Endodermal cell (in vitro differentiated cells): ENCODE measurements at regions not wholly inside any gene's neighbourhood (a gene's known extent, or its start where the extent isn't known, plus 50 kb on each side); places are given as distances from the start of the nearest gene placed in this dataset.
A peak's percentile ranks its signal among the peaks of the same experiment; 100 is the strongest.

Experiments
- DNase-seq: peaks from one replicate; pipeline ENCODE4 v3.0.0-alpha.2; 2017
- H3K27ac ChIP-seq: 2 replicates; pipeline ENCODE4 v1.5.1; 2013; ENCODE audit warnings: mild to moderate bottlenecking, low read depth, low read length, moderate library complexity
- H3K27me3 ChIP-seq: 2 replicates; pipeline ENCODE4 v1.6.1; 2013; ENCODE audit warnings: mild to moderate bottlenecking, low read length, moderate library complexity; ENCODE audit not compliant: insufficient read depth, control insufficient read depth, poor library complexity, severe bottlenecking
- H3K36me3 ChIP-seq: 2 replicates; pipeline ENCODE4 v1.7.0; 2013; ENCODE audit warnings: mild to moderate bottlenecking, low read length, moderate library complexity; ENCODE audit not compliant: control insufficient read depth, insufficient read depth
- H3K4me1 ChIP-seq: one replicate; pipeline ENCODE4 v1.7.0; 2013; ENCODE audit warnings: low read length; ENCODE audit not compliant: control insufficient read depth, insufficient read depth
- H3K4me3 ChIP-seq: 2 replicates; pipeline ENCODE4 v1.5.1; 2013; ENCODE audit warnings: mild to moderate bottlenecking, low read length, moderate library complexity
- H3K9ac ChIP-seq: 2 replicates; pipeline ENCODE4 v1.6.1; 2013; ENCODE audit warnings: mild to moderate bottlenecking, low read length, moderate library complexity; ENCODE audit not compliant: poor library complexity, severe bottlenecking; ENCODE audit errors: extremely low read depth
- H3K9me3 ChIP-seq: 2 replicates; pipeline ENCODE4 v1.6.1; 2013; ENCODE audit warnings: mild to moderate bottlenecking, low read length, moderate library complexity; ENCODE audit not compliant: control insufficient read depth
- H3K27ac Mint-ChIP-seq: 2 replicates; pipeline ENCODE4 v1.8.0; 2020; ENCODE audit warnings: mixed read lengths
- H3K27me3 Mint-ChIP-seq: 2 replicates; pipeline ENCODE4 v1.8.0; 2021; ENCODE audit warnings: mild to moderate bottlenecking, mixed read lengths; ENCODE audit not compliant: insufficient read depth
- H3K36me3 Mint-ChIP-seq: 2 replicates; pipeline ENCODE4 v1.8.0; 2020; ENCODE audit warnings: low read depth, mixed read lengths
- H3K4me1 Mint-ChIP-seq: 2 replicates; pipeline ENCODE4 v1.8.0; 2020; ENCODE audit warnings: mixed read lengths
- H3K4me3 Mint-ChIP-seq: 2 replicates; pipeline ENCODE4 v1.8.0; 2020; ENCODE audit warnings: mild to moderate bottlenecking, moderate library complexity, mixed read lengths
- H3K9me3 Mint-ChIP-seq: 2 replicates; pipeline ENCODE4 v1.8.0; 2020; ENCODE audit warnings: mild to moderate bottlenecking, mixed read lengths
- WGBS, 2 experiments: methylation state at CpG; one replicate each; pipeline versions ENCODE4 v1.1.5 to v1.1.7; 2013; ENCODE audit warnings: missing lambda C conversion rate in 2 of 2, mixed read lengths in 1 of 2; ENCODE audit not compliant: insufficient coverage in 1 of 2, insufficient read length in 1 of 2; 5-methylcytosine and 5-hydroxymethylcytosine counted together
- TF ChIP-seq, protein P1 (sequence below): fragments of 200-600 bp; sonication (generic); conservative IDR thresholded peaks from 2 replicates; pipeline ENCODE4 v1.5.0; 2021; ENCODE audit warnings: antibody characterized with exemption, mild to moderate bottlenecking

DNA sequence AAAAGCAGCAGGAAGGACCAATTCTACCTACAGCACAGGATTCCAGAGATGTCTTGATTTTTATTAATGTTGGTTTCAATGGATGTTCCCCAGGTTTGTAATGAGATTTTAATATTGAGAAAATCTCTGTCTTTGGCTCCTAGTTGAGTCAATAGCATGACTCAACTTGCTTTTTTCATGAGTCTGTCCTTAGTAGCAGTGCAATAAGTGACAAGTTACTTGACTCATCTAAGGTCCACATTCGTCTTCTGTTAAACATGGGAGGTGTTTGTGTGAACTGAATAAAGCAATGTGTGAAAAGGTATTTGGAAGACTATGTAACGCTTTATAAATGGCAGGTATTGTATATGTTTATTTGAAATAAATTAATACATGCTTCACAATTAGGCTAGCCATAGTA is 645.0 kb upstream of the PTBP2 start:
- WGBS, 2 experiments = 94 to 100% methylated on average over 1 to 2 of the region's 2 CpGs
- TF ChIP-seq, protein P1, sequence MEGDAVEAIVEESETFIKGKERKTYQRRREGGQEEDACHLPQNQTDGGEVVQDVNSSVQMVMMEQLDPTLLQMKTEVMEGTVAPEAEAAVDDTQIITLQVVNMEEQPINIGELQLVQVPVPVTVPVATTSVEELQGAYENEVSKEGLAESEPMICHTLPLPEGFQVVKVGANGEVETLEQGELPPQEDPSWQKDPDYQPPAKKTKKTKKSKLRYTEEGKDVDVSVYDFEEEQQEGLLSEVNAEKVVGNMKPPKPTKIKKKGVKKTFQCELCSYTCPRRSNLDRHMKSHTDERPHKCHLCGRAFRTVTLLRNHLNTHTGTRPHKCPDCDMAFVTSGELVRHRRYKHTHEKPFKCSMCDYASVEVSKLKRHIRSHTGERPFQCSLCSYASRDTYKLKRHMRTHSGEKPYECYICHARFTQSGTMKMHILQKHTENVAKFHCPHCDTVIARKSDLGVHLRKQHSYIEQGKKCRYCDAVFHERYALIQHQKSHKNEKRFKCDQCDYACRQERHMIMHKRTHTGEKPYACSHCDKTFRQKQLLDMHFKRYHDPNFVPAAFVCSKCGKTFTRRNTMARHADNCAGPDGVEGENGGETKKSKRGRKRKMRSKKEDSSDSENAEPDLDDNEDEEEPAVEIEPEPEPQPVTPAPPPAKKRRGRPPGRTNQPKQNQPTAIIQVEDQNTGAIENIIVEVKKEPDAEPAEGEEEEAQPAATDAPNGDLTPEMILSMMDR = no peak
- no peaks in the 10 kb centered on the region for H3K36me3 Mint-ChIP-seq
- Histone ChIP-seq H3K4me3 (no peak overlapping the region), H3K36me3 (no peaks in the 10 kb centered on the region), H3K9ac (no peak overlapping the region), H3K27ac (no peak overlapping the region), H3K9me3 (no peaks in the 10 kb centered on the region), H3K4me1 (peaks cover 13% of the 10 kb centered on the region), H3K27me3 (no peaks in the 10 kb centered on the region)
- no peak for DNase-seq
- peaks cover 31% of the 10 kb centered on the region for H3K4me1 Mint-ChIP-seq
- H3K4me3 Mint-ChIP-seq = no peak overlapping the region
- H3K27ac Mint-ChIP-seq = no peak overlapping the region
- H3K9me3 Mint-ChIP-seq = no peaks in the 10 kb centered on the region
- no peaks in the 10 kb centered on the region for H3K27me3 Mint-ChIP-seq

DNA sequence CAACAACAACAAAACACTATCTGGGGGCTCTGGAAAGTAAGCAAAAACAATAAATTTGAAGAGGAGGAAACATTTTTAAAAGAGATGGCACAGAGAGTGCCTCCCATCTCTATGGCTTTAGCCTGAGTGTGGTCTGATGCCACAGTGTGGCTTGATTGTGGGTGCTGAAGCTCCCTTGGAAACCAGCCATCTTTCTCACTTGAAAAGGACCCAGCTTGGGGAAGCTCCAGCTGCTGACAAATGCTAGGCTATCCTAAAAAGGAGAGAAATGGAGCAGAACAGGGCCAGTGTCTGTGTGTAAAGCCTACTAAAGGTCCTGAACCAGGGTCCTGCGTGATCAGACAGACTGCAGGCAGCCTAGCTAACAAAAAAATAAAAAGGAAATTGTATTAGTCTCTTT is 642.0 kb upstream of the PTBP2 start:
- Histone ChIP-seq H3K36me3 (no peaks in the 10 kb centered on the region), H3K4me1 (peaks cover 5% of the 10 kb centered on the region), H3K27me3 (no peaks in the 10 kb centered on the region), H3K27ac (no peak overlapping the region), H3K9ac (no peak overlapping the region), H3K9me3 (peaks cover 6% of the 10 kb centered on the region), H3K4me3 (no peak overlapping the region)
- no peaks in the 10 kb centered on the region for H3K36me3 Mint-ChIP-seq
- peaks cover 14% of the 10 kb centered on the region for H3K4me1 Mint-ChIP-seq
- no peak for DNase-seq
- peaks cover 3% of the 10 kb centered on the region for H3K27me3 Mint-ChIP-seq
- no peak overlapping the region for H3K4me3 Mint-ChIP-seq
- peaks cover 8% of the 10 kb centered on the region for H3K9me3 Mint-ChIP-seq
- TF ChIP-seq, protein P1 = no peak
- 100% methylated on average over 1 of the region's 1 CpG for WGBS, 2 experiments
- H3K27ac Mint-ChIP-seq = no peak overlapping the region

DNA sequence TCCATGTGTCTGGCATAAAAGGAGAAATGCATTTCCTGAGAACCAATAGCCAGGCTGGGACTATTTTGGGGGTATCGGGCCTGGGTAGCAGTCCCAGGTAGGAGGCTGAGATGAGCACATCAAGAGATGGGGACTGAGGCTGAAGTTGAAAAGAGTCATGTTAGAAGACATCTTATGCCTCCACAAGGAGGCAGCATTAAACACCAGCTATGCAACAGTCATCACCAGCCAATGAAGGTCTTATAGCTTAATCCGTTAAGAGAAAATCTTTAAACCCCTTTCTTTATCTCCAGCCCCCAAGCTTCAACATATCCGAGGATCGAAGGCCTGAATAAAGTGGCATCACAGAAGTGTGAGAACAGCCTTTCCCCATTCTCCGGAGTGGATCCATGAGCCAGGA is 640.7 kb upstream of the PTBP2 start:
- Histone ChIP-seq H3K36me3 (no peaks in the 10 kb centered on the region), H3K9ac (no peak overlapping the region), H3K27ac (no peak overlapping the region), H3K27me3 (peaks cover 1% of the 10 kb centered on the region), H3K4me1 (no peaks in the 10 kb centered on the region), H3K9me3 (peaks cover 6% of the 10 kb centered on the region), H3K4me3 (no peak overlapping the region)
- WGBS, 2 experiments = 91 to 94% methylated on average over 5 of the region's 5 CpGs
- Mint-ChIP-seq H3K4me1 (peaks cover 10% of the 10 kb centered on the region), H3K27ac (no peak overlapping the region), H3K4me3 (no peak overlapping the region), H3K9me3 (peaks cover 8% of the 10 kb centered on the region), H3K27me3 (peaks cover 3% of the 10 kb centered on the region), H3K36me3 (no peaks in the 10 kb centered on the region)
- TF ChIP-seq, protein P1 = peak; percentile 74
- no peak for DNase-seq
